Vagina (tissue), 2 donors: ENCODE measurements at regions not wholly inside any gene's neighbourhood (a gene's known extent, or its start where the extent isn't known, plus 50 kb on each side); places are given as distances from the start of the nearest gene placed in this dataset.

Experiments used
- DNase-seq, 2 donors: peaks; one replicate each; pipeline ENCODE4 v3.0.0-alpha.2; 2017; ENCODE audit errors: extremely low spot score in 2 of 2
- H3K27ac ChIP-seq: fragments of 200-600 bp; sonication (generic); one replicate; pipeline ENCODE4 v1.5.1; 2019
- H3K27me3 ChIP-seq: fragments of 200-600 bp; sonication (generic); one replicate; pipeline ENCODE4 v1.5.1; 2019
- H3K36me3 ChIP-seq, 2 donors: fragments of 200-600 bp; sonication (generic); one replicate each; pipeline ENCODE4 v1.5.1; 2017 to 2019
- H3K4me1 ChIP-seq: fragments of 200-600 bp; sonication (generic); one replicate; pipeline ENCODE4 v1.5.1; 2019
- H3K4me3 ChIP-seq, 2 donors: fragments of 200-600 bp; sonication (generic); 1 replicate in 1 of 2; 2 replicates in 1 of 2; pipeline ENCODE4 v1.5.1; 2016 to 2019
- H3K9me3 ChIP-seq: fragments of 200-600 bp; sonication (generic); one replicate; pipeline ENCODE4 v1.5.1; 2019
- POLR2A ChIP-seq, 2 donors: fragments of 450-650 bp; IDR thresholded peaks; one replicate each; pipeline ENCODE4 v1.6.1; 2017; ENCODE audit warnings: antibody characterized with exemption in 2 of 2, mild to moderate bottlenecking in 2 of 2, moderate library complexity in 2 of 2
- POLR2AphosphoS5 ChIP-seq, 2 donors: sonication (generic); formaldehyde crosslinking; IDR thresholded peaks; one replicate each; pipeline ENCODE4 v1.9.0; 2017; ENCODE audit warnings: antibody characterized with exemption in 2 of 2, mild to moderate bottlenecking in 2 of 2, low read depth in 1 of 2; ENCODE audit not compliant: insufficient read depth in 1 of 2
- intact Hi-C: fragments of 100-400 bp; cut with DNase I; formaldehyde crosslinking; loops from one replicate; pipeline ENCODE4 v1.15.1; 2023
- TF ChIP-seq, protein P1 (sequence below), 3 experiments: fragments of 450-650 bp in 2 of 3; fragments of 200-600 bp in 1 of 3; sonication (generic) in 1 of 3; IDR thresholded peaks; one replicate each; pipeline ENCODE4 v1.5.1; 2017 to 2019; ENCODE audit warnings: antibody characterized with exemption in 3 of 3, mild to moderate bottlenecking in 2 of 3, moderate library complexity in 2 of 3

DNA sequence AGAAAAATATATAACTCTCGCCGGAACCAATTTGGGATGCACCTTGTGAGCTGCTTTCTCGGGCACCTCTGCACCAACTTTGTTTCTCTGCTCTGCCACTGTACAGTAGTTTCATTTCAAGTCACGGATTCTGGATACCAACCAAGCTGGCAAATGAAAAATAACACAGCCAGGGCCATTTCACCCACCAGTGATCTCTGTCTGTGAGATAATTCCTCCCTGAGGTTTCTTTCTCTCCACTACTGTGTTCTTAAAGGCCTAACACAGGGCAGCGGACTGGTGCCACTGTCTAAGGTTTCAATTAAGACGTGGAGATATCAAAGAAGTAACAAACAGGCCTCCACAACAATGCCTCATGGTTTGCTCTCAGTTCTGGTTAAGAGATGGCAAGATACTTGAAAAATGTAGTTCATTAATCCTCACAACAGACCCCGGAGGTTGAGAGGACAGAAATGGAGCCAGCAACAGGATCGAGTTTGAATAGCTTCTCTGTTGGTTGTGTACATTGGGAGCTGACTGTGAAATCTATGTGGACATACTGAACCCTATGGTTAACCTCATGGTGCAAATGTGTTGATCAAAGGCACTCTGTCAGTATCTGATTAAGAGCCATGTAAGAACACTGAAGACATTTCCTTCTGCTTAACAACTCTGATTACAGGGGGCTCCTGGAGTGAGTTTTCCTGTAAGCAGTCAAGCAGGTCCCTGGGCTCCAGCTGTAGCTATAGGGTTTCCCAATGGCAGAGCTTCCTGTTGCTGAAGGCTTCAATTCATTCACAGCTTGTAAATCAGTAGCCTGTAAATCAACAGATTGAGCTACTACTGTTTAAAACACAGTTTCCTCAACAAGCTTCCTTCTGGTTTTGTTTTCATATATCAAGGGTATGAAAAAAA lies 470.5 kb downstream of the EPHA3 start:
- Histone ChIP-seq H3K4me3 (no peak overlapping the region), H3K27ac (no peak overlapping the region), H3K36me3 (no peaks in the 10 kb centered on the region), H3K4me1 (no peaks in the 10 kb centered on the region), H3K27me3 (no peaks in the 10 kb centered on the region), H3K9me3 (no peaks in the 10 kb centered on the region)
- no peak for TF ChIP-seq POLR2A (IDR thresholded peaks at IDR 0.05)
- TF ChIP-seq, protein P1, sequence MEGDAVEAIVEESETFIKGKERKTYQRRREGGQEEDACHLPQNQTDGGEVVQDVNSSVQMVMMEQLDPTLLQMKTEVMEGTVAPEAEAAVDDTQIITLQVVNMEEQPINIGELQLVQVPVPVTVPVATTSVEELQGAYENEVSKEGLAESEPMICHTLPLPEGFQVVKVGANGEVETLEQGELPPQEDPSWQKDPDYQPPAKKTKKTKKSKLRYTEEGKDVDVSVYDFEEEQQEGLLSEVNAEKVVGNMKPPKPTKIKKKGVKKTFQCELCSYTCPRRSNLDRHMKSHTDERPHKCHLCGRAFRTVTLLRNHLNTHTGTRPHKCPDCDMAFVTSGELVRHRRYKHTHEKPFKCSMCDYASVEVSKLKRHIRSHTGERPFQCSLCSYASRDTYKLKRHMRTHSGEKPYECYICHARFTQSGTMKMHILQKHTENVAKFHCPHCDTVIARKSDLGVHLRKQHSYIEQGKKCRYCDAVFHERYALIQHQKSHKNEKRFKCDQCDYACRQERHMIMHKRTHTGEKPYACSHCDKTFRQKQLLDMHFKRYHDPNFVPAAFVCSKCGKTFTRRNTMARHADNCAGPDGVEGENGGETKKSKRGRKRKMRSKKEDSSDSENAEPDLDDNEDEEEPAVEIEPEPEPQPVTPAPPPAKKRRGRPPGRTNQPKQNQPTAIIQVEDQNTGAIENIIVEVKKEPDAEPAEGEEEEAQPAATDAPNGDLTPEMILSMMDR (IDR thresholded peaks at IDR 0.05): no peak
- TF ChIP-seq POLR2AphosphoS5 (IDR thresholded peaks at IDR 0.05; ENCODE audit: insufficient read depth in 1 of 2, low read depth in 1 of 2): no peak
- intact Hi-C loops: no loop called here
- DNase-seq: no peak

DNA sequence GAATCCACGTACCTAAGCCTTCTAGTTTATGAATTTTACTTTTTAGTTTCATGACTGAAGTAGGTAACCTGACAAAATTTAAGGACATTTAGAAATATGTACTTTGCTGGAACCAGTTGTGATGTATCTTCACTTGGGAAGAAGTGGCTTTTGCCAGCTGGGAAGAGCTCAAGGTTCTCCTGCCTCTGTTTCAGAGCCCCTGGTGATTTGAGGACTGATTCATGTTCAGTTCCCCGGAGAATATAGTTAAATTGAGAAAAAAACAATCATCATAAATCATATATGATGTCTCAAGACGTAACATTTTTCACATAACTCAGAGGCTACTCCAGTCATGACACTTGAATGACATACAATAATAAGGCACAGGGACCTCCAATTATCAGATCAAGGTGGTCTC lies 473.4 kb downstream of the EPHA3 start:
- no peak for DNase-seq
- Histone ChIP-seq H3K36me3 (no peaks in the 10 kb centered on the region), H3K27me3 (no peaks in the 10 kb centered on the region), H3K4me1 (no peaks in the 10 kb centered on the region), H3K9me3 (no peaks in the 10 kb centered on the region), H3K4me3 (no peak overlapping the region), H3K27ac (no peak overlapping the region)
- intact Hi-C loops: no loop called here
- TF ChIP-seq POLR2AphosphoS5 (IDR thresholded peaks at IDR 0.05; ENCODE audit: insufficient read depth in 1 of 2, low read depth in 1 of 2) (no peak), POLR2A (IDR thresholded peaks at IDR 0.05) (no peak)

GRCh38 chr3:89584398-89584797 lies 477.0 kb downstream of the EPHA3 start:
- no peak for DNase-seq
- TF ChIP-seq POLR2A (IDR thresholded peaks at IDR 0.05) (no peak), POLR2AphosphoS5 (IDR thresholded peaks at IDR 0.05; ENCODE audit: insufficient read depth in 1 of 2, low read depth in 1 of 2) (no peak)
- TF ChIP-seq, protein P1 (IDR thresholded peaks at IDR 0.05): no peak
- H3K27ac ChIP-seq: no peak overlapping the region
- no peaks in the 10 kb centered on the region for H3K9me3 ChIP-seq
- H3K27me3 ChIP-seq: no peaks in the 10 kb centered on the region
- no peaks in the 10 kb centered on the region for H3K36me3 ChIP-seq
- no peaks in the 10 kb centered on the region for H3K4me1 ChIP-seq
- intact Hi-C loops: no loop called here
- H3K4me3 ChIP-seq: no peak overlapping the region

- no peak overlapping the region for H3K27ac ChIP-seq
- no peaks in the 10 kb centered on the region for H3K4me1 ChIP-seq
- intact Hi-C loops: no loop called here
- no peak for DNase-seq
- TF ChIP-seq POLR2A (IDR thresholded peaks at IDR 0.05): no peak
- TF ChIP-seq, protein P1 (IDR thresholded peaks at IDR 0.05): no peak
- TF ChIP-seq POLR2AphosphoS5 (IDR thresholded peaks at IDR 0.05; ENCODE audit: insufficient read depth in 1 of 2, low read depth in 1 of 2): no peak
- H3K27me3 ChIP-seq: no peaks in the 10 kb centered on the region
- H3K4me3 ChIP-seq: no peak overlapping the region
- H3K36me3 ChIP-seq: no peaks in the 10 kb centered on the region
- H3K9me3 ChIP-seq: no peaks in the 10 kb centered on the region
These were observed 478.8 kb downstream of the EPHA3 start for GRCh38 chr3:89586256-89586655.

DNA sequence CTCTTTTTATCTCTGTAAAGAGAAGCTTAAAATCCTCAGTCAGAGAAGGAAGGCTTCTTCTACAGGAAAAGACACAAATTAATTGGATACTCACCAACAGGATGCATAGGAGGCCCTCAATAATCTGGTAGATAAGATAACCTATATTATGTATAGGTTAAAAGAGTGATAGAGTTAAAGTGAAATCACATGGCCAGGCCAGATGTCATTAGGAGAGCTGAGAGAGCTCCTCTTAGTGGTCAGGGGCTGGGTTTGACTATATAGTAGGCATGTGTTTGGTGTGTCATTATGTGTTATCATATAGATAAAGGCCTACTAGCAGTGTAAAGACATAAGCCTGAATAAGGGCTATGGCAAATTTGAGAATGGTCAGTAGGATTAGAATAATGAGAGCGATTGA lies 479.3 kb downstream of the EPHA3 start:
- intact Hi-C loops: no loop called here
- Histone ChIP-seq H3K9me3 (no peaks in the 10 kb centered on the region), H3K4me1 (no peaks in the 10 kb centered on the region), H3K27ac (no peak overlapping the region), H3K4me3 (no peak overlapping the region), H3K27me3 (no peaks in the 10 kb centered on the region), H3K36me3 (no peaks in the 10 kb centered on the region)
- DNase-seq: no peak
- TF ChIP-seq, protein P1 (IDR thresholded peaks at IDR 0.05): no peak
- TF ChIP-seq POLR2A (IDR thresholded peaks at IDR 0.05) (no peak), POLR2AphosphoS5 (IDR thresholded peaks at IDR 0.05; ENCODE audit: insufficient read depth in 1 of 2, low read depth in 1 of 2) (no peak)
